A549 (cell line): ENCODE measurements at regions not wholly inside any gene's neighbourhood (a gene's known extent, or its start where the extent isn't known, plus 50 kb on each side); places are given as distances from the start of the nearest gene placed in this dataset.

ENCODE experiments used
- ATAC-seq, 2 experiments: fragments of 200-7000 bp in 1 of 2; fragments of >200 bp in 1 of 2; cut with Nextera tagmentation in 1 of 2; cut with Tn5 transposase in 1 of 2; 3 replicates each; pipeline versions ENCODE4 v1.8.0 to v1.9.1; 2018 to 2020; ENCODE audit warnings: mild to moderate bottlenecking in 1 of 2, moderate library complexity in 1 of 2
- CTCF ChIA-PET: fragments of 300-600 bp; sonication (Branson Sonifier 250); formaldehyde crosslinking; extraction: SDS; loops from one replicate; lab custom pipeline; 2021; ENCODE audit warnings: antibody characterized with exemption, inconsistent platforms; lab: Yijun Ruan, JAX
- POLR2A ChIA-PET: fragments of 350-600 bp; formaldehyde crosslinking; extraction: SDS; loops from one replicate; lab custom pipeline; 2021; ENCODE audit warnings: antibody characterized with exemption, inconsistent platforms; lab: Yijun Ruan, JAX
- DNase-seq, 2 experiments: peaks; one replicate each; pipeline versions ENCODE4 v3.0.0 to v3.0.0-alpha.2; 2011 to 2016; ENCODE audit warnings: low read depth in 1 of 2, low spot score in 1 of 2
- FAIRE-seq: peaks from 2 replicates; lab custom pipeline; 2011; peaks lifted over from hg19 to GRCh38; lab: Jason Lieb, UNC
- H3K27ac ChIP-seq, 2 experiments: fragments of >200 bp; sonication (Bioruptor Twin); formaldehyde crosslinking; 3 replicates each; pipeline ENCODE4 v1.5.1; 2016 to 2017
- H3K4me1 ChIP-seq: fragments of >200 bp; sonication (Bioruptor Twin); formaldehyde crosslinking; 3 replicates; pipeline ENCODE4 v1.6.1; 2016
- H3K4me2 ChIP-seq: fragments of >200 bp; sonication (Bioruptor Twin); formaldehyde crosslinking; 3 replicates; pipeline ENCODE4 v1.6.1; 2016
- H3K4me3 ChIP-seq: fragments of >200 bp; sonication (Bioruptor Twin); formaldehyde crosslinking; 3 replicates; pipeline ENCODE4 v1.5.1; 2016
- H3K9me3 ChIP-seq: fragments of >200 bp; sonication (Bioruptor Twin); formaldehyde crosslinking; 3 replicates; pipeline ENCODE4 v1.6.1; 2016
- CBX8 ChIP-seq: fragments of 200-600 bp; sonication (generic); IDR thresholded peaks from 2 replicates; pipeline ENCODE4 v1.6.1; 2016
- EHF ChIP-seq: fragments of 250-450 bp; sonication (Bioruptor Pico); IDR thresholded peaks from 2 replicates; pipeline ENCODE4 v1.5.0; 2020; ENCODE audit warnings: mild to moderate bottlenecking
- EHMT2 ChIP-seq: fragments of 200-600 bp; sonication (generic); IDR thresholded peaks from 2 replicates; pipeline ENCODE4 v1.6.1; 2016; ENCODE audit warnings: antibody characterized with exemption, low read depth, mild to moderate bottlenecking, moderate library complexity
- ELK1 ChIP-seq: fragments of 150-350 bp; IDR thresholded peaks from 2 replicates; pipeline ENCODE4 v1.6.1; 2014; ENCODE audit warnings: low read depth, mild to moderate bottlenecking, low read length
- EP300 ChIP-seq, 2 experiments: fragments of >200 bp; sonication (Bioruptor Twin); formaldehyde crosslinking; IDR thresholded peaks; 2 replicates in 1 of 2; 3 replicates in 1 of 2; pipeline ENCODE4 v1.6.1; 2016 to 2017
- ESRRA ChIP-seq: fragments of 150-350 bp; IDR thresholded peaks from 2 replicates; pipeline ENCODE4 v1.6.1; 2014; ENCODE audit warnings: mild to moderate bottlenecking, low read length, borderline replicate concordance
- FOSB ChIP-seq: fragments of 250-450 bp; sonication (Bioruptor Pico); IDR thresholded peaks from 2 replicates; pipeline ENCODE4 v1.5.0; 2020; ENCODE audit warnings: mild to moderate bottlenecking, moderate library complexity
- FOSL2 ChIP-seq, 2 experiments: fragments of 450-650 bp in 1 of 2; fragments of >200 bp in 1 of 2; sonication (Bioruptor Twin) in 1 of 2; formaldehyde crosslinking; IDR thresholded peaks; 2 replicates each; pipeline versions ENCODE4 v1.5.0 to v1.6.1; 2016 to 2020; ENCODE audit warnings: mild to moderate bottlenecking in 1 of 2, moderate library complexity in 1 of 2
- FOXS1 ChIP-seq: fragments of 250-450 bp; sonication (Bioruptor Pico); IDR thresholded peaks from 2 replicates; pipeline ENCODE4 v1.5.0; 2020; ENCODE audit warnings: mild to moderate bottlenecking, moderate library complexity
- HDAC2 ChIP-seq: fragments of 200-600 bp; sonication (generic); IDR thresholded peaks from 2 replicates; pipeline ENCODE4 v1.6.1; 2016
- HOXB13 ChIP-seq: fragments of 250-450 bp; sonication (Bioruptor Pico); IDR thresholded peaks from 2 replicates; pipeline ENCODE4 v1.5.0; 2020; ENCODE audit warnings: low read depth, mild to moderate bottlenecking, moderate library complexity
- HOXB5 ChIP-seq: fragments of 250-450 bp; sonication (Bioruptor Pico); IDR thresholded peaks from 2 replicates; pipeline ENCODE4 v1.5.0; 2020; ENCODE audit warnings: mild to moderate bottlenecking, moderate library complexity
- JUNB ChIP-seq: fragments of >200 bp; sonication (Bioruptor Twin); formaldehyde crosslinking; IDR thresholded peaks from 2 replicates; pipeline ENCODE4 v1.6.1; 2016
- KDM5A ChIP-seq: fragments of 200-600 bp; sonication (generic); IDR thresholded peaks from 2 replicates; pipeline ENCODE4 v1.6.1; 2016; ENCODE audit warnings: antibody characterized with exemption, mild to moderate bottlenecking
- MAZ ChIP-seq: fragments of 150-350 bp; IDR thresholded peaks from 2 replicates; pipeline ENCODE4 v1.6.1; 2014; ENCODE audit warnings: antibody characterized with exemption, low read depth, low read length, borderline replicate concordance
- NPAS2 ChIP-seq: fragments of 250-450 bp; sonication (Bioruptor Pico); IDR thresholded peaks from 2 replicates; pipeline ENCODE4 v1.8.0; 2022; ENCODE audit warnings: mild to moderate bottlenecking, moderate library complexity, borderline replicate concordance
- NR3C1 ChIP-seq: fragments of >200 bp; sonication (Bioruptor Twin); formaldehyde crosslinking; IDR thresholded peaks from 3 replicates; pipeline ENCODE4 v1.6.1; 2017
- PHF8 ChIP-seq: fragments of 200-600 bp; sonication (generic); IDR thresholded peaks from 2 replicates; pipeline ENCODE4 v1.6.1; 2016; ENCODE audit warnings: low read depth, mild to moderate bottlenecking, antibody characterized with exemption, moderate library complexity, borderline replicate concordance
- RARB ChIP-seq: fragments of 250-450 bp; sonication (Bioruptor Pico); IDR thresholded peaks from 2 replicates; pipeline ENCODE4 v1.8.0; 2021; ENCODE audit warnings: mild to moderate bottlenecking, moderate library complexity
- REST ChIP-seq: fragments of 200-600 bp; sonication (generic); IDR thresholded peaks from 2 replicates; pipeline ENCODE4 v1.6.1; 2016; ENCODE audit warnings: antibody characterized with exemption, mild to moderate bottlenecking, moderate library complexity
- RFX5 ChIP-seq: fragments of 450-650 bp; IDR thresholded peaks from 2 replicates; pipeline ENCODE4 v1.7.1; 2014; ENCODE audit warnings: antibody characterized with exemption, mild to moderate bottlenecking, moderate library complexity
- RNF2 ChIP-seq: fragments of 200-600 bp; sonication (generic); IDR thresholded peaks from 2 replicates; pipeline ENCODE4 v1.6.1; 2016; ENCODE audit warnings: low read depth, mild to moderate bottlenecking, antibody characterized with exemption, moderate library complexity, borderline replicate concordance
- SREBF2 ChIP-seq: fragments of 450-650 bp; IDR thresholded peaks from 2 replicates; pipeline ENCODE4 v1.6.1; 2014; ENCODE audit warnings: mild to moderate bottlenecking, moderate library complexity
- TFCP2L1 ChIP-seq: fragments of 250-450 bp; sonication (Bioruptor Pico); IDR thresholded peaks from 2 replicates; pipeline ENCODE4 v1.5.0; 2021; ENCODE audit warnings: mild to moderate bottlenecking
- TP53 ChIP-seq: fragments of 250-450 bp; sonication (Bioruptor Pico); IDR thresholded peaks from 2 replicates; pipeline ENCODE4 v1.5.0; 2021; ENCODE audit warnings: mild to moderate bottlenecking, moderate library complexity
- ZFP36 ChIP-seq: fragments of 450-650 bp; IDR thresholded peaks from 2 replicates; pipeline ENCODE4 v1.6.1; 2014; ENCODE audit warnings: borderline replicate concordance; ENCODE audit not compliant: partially characterized antibody
- WGBS: methylation state at CpG from one replicate; pipeline ENCODE4 v1.1.6; 2017; ENCODE audit errors: missing lambda C conversion rate; 5-methylcytosine and 5-hydroxymethylcytosine counted together
- TF ChIP-seq, protein P1 (sequence below): IDR thresholded peaks from 2 replicates; pipeline ENCODE4 v1.6.1; 2012; ENCODE audit warnings: low read depth, borderline replicate concordance
- TF ChIP-seq, protein P2 (sequence below): fragments of 450-650 bp; IDR thresholded peaks from 2 replicates; pipeline ENCODE4 v1.6.1; 2014; ENCODE audit warnings: antibody characterized with exemption

GRCh38 chr18:50460716-50461115 is 85.9 kb downstream of the SKA1 start:
- FAIRE-seq = no peak
- no peak overlapping the region for H3K27ac ChIP-seq
- H3K4me1 ChIP-seq = no peaks in the 10 kb centered on the region
- no peak for TF ChIP-seq RARB
- TF ChIP-seq FOSL2 (IDR thresholded peaks at IDR 0.05) = no peak
- TF ChIP-seq FOSL2 (CRISPR knock-in tag; IDR thresholded peaks at IDR 0.05) = no peak
- no peak for TF ChIP-seq MAZ
- TF ChIP-seq JUNB = no peak
- TF ChIP-seq CBX8 = no peak
- TF ChIP-seq FOXS1 = no peak
- TF ChIP-seq PHF8 = no peak
- no peak for TF ChIP-seq EHMT2
- no peak for TF ChIP-seq SREBF2
- no peak for TF ChIP-seq HOXB13 (CRISPR knock-in tag)
- no peak for TF ChIP-seq FOSB (CRISPR knock-in tag)
- TF ChIP-seq ZFP36 = no peak
- TF ChIP-seq ESRRA = no peak
- TF ChIP-seq, protein P1, sequence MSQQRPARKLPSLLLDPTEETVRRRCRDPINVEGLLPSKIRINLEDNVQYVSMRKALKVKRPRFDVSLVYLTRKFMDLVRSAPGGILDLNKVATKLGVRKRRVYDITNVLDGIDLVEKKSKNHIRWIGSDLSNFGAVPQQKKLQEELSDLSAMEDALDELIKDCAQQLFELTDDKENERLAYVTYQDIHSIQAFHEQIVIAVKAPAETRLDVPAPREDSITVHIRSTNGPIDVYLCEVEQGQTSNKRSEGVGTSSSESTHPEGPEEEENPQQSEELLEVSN = no peak
- no peak for TF ChIP-seq TP53 (CRISPR knock-in tag)
- TF ChIP-seq, all 56 proteins: peak for 0
- CTCF ChIA-PET = no interaction called here
- DNase-seq (no peak), ATAC-seq (no peak)
- Histone ChIP-seq H3K4me3 (no peak overlapping the region), H3K9me3 (no peaks in the 10 kb centered on the region), H3K4me2 (no peak overlapping the region)
- 63% methylated on average over 3 of the region's 3 CpGs for WGBS
- POLR2A ChIA-PET = no interaction called here

GRCh38 chr18:50461251-50461650 is 86.4 kb downstream of the SKA1 start:
- Histone ChIP-seq H3K9me3 (no peaks in the 10 kb centered on the region), H3K4me3 (no peak overlapping the region), H3K27ac (no peak overlapping the region), H3K4me1 (no peaks in the 10 kb centered on the region), H3K4me2 (no peak overlapping the region)
- DNase-seq = no peak
- FAIRE-seq = no peak
- POLR2A ChIA-PET = no interaction called here
- CTCF ChIA-PET = no interaction called here
- ATAC-seq = no peak
- TF ChIP-seq, protein P1 = no peak
- TF ChIP-seq ELK1 (no peak), KDM5A (no peak), EHF (CRISPR knock-in tag) (no peak), NR3C1 (no peak), ESRRA (no peak), NPAS2 (CRISPR knock-in tag) (no peak), HDAC2 (no peak), HOXB5 (no peak), HOXB13 (CRISPR knock-in tag) (no peak), RFX5 (no peak), REST (no peak), TFCP2L1 (CRISPR knock-in tag) (no peak), RNF2 (no peak), CBX8 (no peak), JUNB (no peak), EP300 (IDR thresholded peaks at IDR 0.05) (no peak)
- TF ChIP-seq, protein P2, sequence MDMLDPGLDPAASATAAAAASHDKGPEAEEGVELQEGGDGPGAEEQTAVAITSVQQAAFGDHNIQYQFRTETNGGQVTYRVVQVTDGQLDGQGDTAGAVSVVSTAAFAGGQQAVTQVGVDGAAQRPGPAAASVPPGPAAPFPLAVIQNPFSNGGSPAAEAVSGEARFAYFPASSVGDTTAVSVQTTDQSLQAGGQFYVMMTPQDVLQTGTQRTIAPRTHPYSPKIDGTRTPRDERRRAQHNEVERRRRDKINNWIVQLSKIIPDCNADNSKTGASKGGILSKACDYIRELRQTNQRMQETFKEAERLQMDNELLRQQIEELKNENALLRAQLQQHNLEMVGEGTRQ = no peak
